Activated naive CD8-positive, alpha-beta T cell treated with anti-CD3 and anti-CD28 coated beads, Interleukin-2, amount 50 U/mL, for 24 hours (primary cell): ENCODE measurements at regions not wholly inside any gene's neighbourhood (a gene's known extent, or its start where the extent isn't known, plus 50 kb on each side); places are given as distances from the start of the nearest gene placed in this dataset.
A peak's percentile ranks its signal among the peaks of the same experiment; 100 is the strongest.

ENCODE experiments used
- ATAC-seq: fragments of 150-1000 bp; cut with Tn5 transposase; one replicate; pipeline ENCODE4 v1.10.0; 2021
- DNase-seq: peaks from one replicate; pipeline ENCODE4 v3.0.0; 2021
- H3K27ac Mint-ChIP-seq: one replicate; pipeline ENCODE4 v1.8.0; 2021; ENCODE audit warnings: mild to moderate bottlenecking, mixed read lengths
- H3K27me3 Mint-ChIP-seq: one replicate; pipeline ENCODE4 v1.8.0; 2021; ENCODE audit warnings: mixed read lengths
- H3K36me3 Mint-ChIP-seq: one replicate; pipeline ENCODE4 v1.8.0; 2021; ENCODE audit warnings: low read depth, mixed read lengths
- H3K4me1 Mint-ChIP-seq: one replicate; pipeline ENCODE4 v1.8.0; 2021; ENCODE audit warnings: mixed read lengths
- H3K4me3 Mint-ChIP-seq: one replicate; pipeline ENCODE4 v1.8.0; 2021; ENCODE audit warnings: mild to moderate bottlenecking, moderate library complexity, mixed read lengths
- H3K9me3 Mint-ChIP-seq: one replicate; pipeline ENCODE4 v1.8.0; 2021; ENCODE audit warnings: mixed read lengths

DNA sequence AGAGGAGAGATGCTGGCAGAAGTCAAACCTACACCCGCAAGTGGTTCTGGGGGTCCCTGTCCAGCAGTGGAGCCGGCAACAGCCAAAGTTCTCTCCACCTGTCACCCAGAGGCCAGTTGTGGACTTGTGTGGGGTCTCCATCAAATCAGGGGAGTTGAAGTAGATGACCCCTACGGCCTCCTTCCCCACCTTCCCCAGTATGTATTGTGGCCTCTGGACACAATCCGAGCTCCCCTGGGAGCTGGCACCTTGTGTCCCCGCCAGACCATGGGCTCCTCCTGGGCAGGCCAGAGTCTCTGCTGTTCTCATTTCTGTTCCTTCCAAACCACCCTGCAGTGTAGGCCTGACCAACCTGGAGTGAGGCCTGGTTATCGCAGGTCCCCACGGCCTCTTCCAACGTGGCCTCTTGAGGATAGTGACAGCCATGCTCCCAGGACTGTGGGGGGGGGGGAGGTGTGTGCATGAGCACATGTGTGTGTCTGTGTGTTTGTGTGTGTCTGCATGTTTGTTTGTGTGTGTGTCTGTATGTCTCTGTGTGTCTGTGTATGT is 246.4 kb downstream of the MATN1 start:
- no peak for DNase-seq
- H3K4me1 Mint-ChIP-seq: no peaks in the 10 kb centered on the region
- H3K9me3 Mint-ChIP-seq: peaks cover 14% of the 10 kb centered on the region
- peak; percentile 5 for ATAC-seq
- peaks cover 3% of the 10 kb centered on the region for H3K36me3 Mint-ChIP-seq
- H3K27me3 Mint-ChIP-seq: peaks cover 7% of the 10 kb centered on the region
- no peak overlapping the region for H3K4me3 Mint-ChIP-seq
- no peak overlapping the region for H3K27ac Mint-ChIP-seq

DNA sequence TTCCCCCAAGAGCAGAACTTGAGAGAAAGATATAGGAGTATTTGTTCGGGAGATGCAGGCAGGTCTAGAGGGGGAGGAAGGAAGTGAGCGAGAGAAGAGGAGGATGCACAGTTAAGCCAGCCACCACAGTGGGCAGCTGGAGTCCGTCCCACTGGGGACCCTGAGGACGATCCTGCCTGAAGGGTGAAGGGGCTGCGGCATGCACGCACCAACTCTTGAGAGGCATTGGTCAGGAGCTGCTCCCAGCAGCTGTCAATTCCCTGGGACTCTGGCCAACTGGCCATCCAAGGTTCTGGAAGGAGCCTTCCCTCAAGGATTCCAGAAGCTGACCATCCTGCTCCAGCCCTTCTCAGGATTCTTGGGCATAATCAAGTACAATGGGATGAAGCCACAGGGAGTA is 246.9 kb downstream of the MATN1 start:
- H3K27ac Mint-ChIP-seq: no peak overlapping the region
- peaks cover 9% of the 10 kb centered on the region for H3K9me3 Mint-ChIP-seq
- no peak for DNase-seq
- no peak for ATAC-seq
- H3K27me3 Mint-ChIP-seq: peaks cover 7% of the 10 kb centered on the region
- no peaks in the 10 kb centered on the region for H3K4me1 Mint-ChIP-seq
- H3K36me3 Mint-ChIP-seq: peaks cover 3% of the 10 kb centered on the region
- no peak overlapping the region for H3K4me3 Mint-ChIP-seq

DNA sequence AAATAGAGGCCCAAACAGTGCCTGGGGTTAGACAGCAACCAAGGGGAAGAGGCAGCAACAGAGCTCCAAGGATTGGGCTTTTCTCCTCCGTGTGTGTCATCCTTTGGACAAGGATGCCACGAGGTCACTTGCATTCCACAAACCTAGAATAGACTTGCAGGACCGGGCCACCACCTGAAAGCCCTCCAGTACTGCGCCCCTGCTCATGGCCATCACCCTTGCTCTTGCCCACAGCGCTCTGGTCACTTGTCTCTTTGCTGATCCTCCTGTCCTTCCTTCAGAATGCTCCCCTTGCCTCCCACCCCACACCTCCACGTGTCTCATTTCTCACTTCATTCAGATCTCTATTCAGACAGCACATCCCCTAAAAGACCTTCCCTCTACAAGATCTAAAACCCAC is 247.4 kb downstream of the MATN1 start:
- DNase-seq: no peak

DNA sequence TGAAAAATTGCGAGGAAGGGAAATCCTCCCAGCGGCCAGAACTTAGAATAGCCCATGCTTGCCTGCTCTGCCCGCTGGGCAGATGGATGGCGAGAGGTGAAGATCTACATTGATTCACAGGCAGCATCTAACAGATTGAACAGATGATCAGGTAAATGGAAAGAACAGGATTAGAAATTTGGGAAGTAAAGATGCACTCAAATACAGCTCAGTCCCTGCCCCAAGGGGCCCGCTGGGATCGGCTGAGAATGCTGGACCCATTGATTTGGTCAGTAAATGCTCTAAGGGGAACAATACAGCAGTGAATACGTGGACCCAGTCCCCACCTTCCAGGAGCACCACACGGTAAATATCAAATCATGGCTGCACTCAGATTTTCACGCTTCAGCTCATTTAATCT is 248.2 kb downstream of the MATN1 start:
- Mint-ChIP-seq H3K4me1 (no peaks in the 10 kb centered on the region), H3K9me3 (no peaks in the 10 kb centered on the region), H3K27me3 (peaks cover 3% of the 10 kb centered on the region), H3K27ac (no peak overlapping the region), H3K4me3 (no peak overlapping the region), H3K36me3 (no peaks in the 10 kb centered on the region)
- ATAC-seq: no peak
- DNase-seq: no peak

More for the DNA sequence above, 247.4 kb downstream of the MATN1 start:
- peaks cover 3% of the 10 kb centered on the region for H3K36me3 Mint-ChIP-seq
- no peaks in the 10 kb centered on the region for H3K4me1 Mint-ChIP-seq
- H3K4me3 Mint-ChIP-seq: no peak overlapping the region
- peaks cover 7% of the 10 kb centered on the region for H3K27me3 Mint-ChIP-seq
- no peak for ATAC-seq
- H3K9me3 Mint-ChIP-seq: peaks cover 5% of the 10 kb centered on the region
- no peak overlapping the region for H3K27ac Mint-ChIP-seq

DNA sequence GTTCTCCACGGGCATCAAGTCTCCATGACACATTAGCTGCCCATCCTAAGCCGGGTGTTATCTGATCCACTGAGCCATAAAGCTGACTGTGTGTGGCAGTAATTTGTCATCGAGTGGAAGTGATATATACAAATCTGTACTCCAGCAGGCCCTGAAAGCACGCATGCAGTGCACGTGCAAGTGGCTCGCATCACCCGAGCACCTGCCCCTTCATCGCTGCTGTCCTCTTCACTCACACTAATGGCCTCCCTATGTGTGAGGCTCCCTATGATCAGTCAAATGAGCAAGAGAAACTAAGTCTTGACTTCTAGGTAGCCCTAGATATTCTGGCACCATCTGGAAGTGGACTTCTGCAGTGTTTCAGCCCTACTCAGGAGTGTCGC is 248.6 kb downstream of the MATN1 start:
- Mint-ChIP-seq H3K4me1 (no peaks in the 10 kb centered on the region), H3K4me3 (no peak overlapping the region), H3K9me3 (no peaks in the 10 kb centered on the region), H3K36me3 (no peaks in the 10 kb centered on the region), H3K27me3 (peaks cover 3% of the 10 kb centered on the region), H3K27ac (no peak overlapping the region)
- ATAC-seq (no peak), DNase-seq (no peak)

DNA sequence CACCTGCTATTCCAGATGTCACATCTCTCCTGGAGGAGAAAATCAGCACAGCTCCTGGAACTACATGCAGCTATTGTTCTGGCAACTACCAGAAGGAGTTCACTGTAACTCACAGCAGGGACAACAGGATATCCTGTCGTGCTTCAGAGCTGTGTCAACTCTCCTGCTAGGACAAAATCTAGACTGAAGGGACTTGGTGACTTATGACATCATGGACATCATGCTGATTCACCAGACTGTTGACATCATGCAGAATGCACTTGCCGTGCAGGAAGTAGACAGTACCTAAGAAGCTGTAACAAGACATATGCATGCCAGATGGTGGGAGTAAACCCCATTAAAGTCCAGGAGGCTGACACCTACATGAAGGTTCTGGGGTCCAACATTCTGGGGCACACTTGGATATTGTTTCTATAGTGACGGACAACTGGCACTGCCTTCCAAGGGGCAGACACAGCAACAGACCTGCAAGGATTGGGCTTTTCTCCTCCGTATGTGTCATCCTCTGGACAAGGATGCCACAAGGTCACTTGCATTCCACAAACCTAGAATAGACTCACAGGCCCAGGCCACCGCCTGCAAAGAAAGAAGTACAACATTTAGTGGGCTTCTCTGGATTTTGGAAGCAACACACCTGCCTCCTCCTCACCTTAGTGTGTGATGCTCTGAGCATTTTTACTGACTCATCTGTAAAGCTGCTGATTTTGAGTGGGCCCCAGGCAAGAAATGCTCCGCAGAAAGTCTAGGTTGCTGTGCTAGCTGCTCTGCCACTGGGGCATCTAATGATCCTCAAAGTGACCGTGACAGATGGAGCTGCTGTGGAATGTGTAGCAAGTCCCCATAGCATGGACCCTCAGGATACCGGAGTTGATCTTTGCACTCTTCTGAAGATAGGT is 249.2 kb downstream of the MATN1 start:
- Mint-ChIP-seq H3K9me3 (no peaks in the 10 kb centered on the region), H3K4me1 (no peaks in the 10 kb centered on the region), H3K27me3 (peaks cover 3% of the 10 kb centered on the region)

DNA sequence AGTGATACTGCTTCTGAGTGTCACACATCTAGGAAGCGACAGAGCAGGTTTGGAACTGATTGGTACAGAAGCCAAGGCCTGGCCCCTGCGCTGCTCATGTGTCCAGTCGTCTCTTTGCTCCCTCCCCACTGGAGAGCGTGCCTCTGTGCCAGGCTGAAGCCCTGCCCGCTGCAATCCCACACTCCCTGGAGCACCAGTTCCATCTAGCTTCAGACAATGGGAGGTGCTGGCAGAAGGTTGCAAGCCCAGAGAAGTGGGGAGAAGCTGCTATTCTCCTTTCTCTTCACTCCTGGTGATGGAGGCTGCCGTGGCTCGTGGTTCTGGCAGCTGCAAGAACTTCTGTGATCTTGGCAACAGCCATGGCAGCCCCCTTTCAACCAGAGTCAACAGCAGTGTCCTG is 250.9 kb downstream of the MATN1 start:
- no peak for ATAC-seq
- H3K27ac Mint-ChIP-seq: no peak overlapping the region
- no peak overlapping the region for H3K4me3 Mint-ChIP-seq
- no peak for DNase-seq
- H3K27me3 Mint-ChIP-seq: peaks cover 8% of the 10 kb centered on the region
- H3K9me3 Mint-ChIP-seq: no peaks in the 10 kb centered on the region
- H3K4me1 Mint-ChIP-seq: no peaks in the 10 kb centered on the region
- H3K36me3 Mint-ChIP-seq: no peaks in the 10 kb centered on the region

More for the DNA sequence above, 249.2 kb downstream of the MATN1 start:
- no peak overlapping the region for H3K4me3 Mint-ChIP-seq
- ATAC-seq (no peak), DNase-seq (no peak)
- no peaks in the 10 kb centered on the region for H3K36me3 Mint-ChIP-seq
- H3K27ac Mint-ChIP-seq: no peak overlapping the region

DNA sequence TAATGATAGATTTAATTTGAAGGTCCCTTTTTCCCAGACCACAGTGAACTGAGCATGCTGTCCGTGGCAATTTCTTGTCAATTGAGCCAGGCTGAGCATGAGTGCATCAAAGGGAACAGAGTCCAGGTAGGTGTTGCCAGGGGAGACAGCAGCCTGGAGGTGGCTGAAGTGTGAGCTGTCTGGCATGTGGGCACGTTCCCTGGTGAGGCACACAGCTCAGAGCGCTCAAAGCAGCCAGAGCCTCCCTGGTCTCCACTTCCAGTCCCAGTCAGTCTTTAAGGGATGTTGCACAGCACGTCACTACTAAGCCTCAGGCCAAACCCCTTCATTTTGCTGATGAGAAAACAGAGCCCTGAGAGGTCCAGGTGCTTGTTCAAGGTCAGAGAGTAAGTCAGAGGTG is 251.4 kb downstream of the MATN1 start:
- Mint-ChIP-seq H3K9me3 (no peaks in the 10 kb centered on the region), H3K4me3 (no peak overlapping the region), H3K27me3 (peaks cover 6% of the 10 kb centered on the region), H3K36me3 (no peaks in the 10 kb centered on the region), H3K27ac (no peak overlapping the region), H3K4me1 (no peaks in the 10 kb centered on the region)
- no peak for ATAC-seq
- no peak for DNase-seq

DNA sequence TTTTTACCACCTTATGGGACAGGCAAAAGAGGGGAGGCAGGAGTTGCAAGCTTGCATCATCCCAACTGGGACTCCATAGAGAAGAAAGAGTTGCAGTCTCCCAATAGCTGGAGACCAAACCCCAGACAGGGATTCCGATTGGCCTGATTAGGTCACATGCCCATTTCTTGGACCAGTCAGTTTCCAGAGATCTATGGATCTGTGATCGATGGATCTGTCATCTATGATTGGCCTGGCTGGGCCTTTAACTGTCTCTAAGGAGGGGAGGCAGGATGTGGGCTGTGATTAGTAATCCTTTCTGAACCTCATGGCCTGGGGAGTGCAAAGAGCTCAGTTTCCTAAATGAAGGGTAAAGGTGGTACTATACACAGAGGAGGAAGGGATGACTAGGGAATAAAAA is 252.1 kb downstream of the MATN1 start:
- Mint-ChIP-seq H3K27me3 (peaks cover 6% of the 10 kb centered on the region), H3K9me3 (no peaks in the 10 kb centered on the region), H3K27ac (no peak overlapping the region), H3K36me3 (no peaks in the 10 kb centered on the region), H3K4me1 (no peaks in the 10 kb centered on the region), H3K4me3 (no peak overlapping the region)
- no peak for DNase-seq
- ATAC-seq: peak; percentile 50

DNA sequence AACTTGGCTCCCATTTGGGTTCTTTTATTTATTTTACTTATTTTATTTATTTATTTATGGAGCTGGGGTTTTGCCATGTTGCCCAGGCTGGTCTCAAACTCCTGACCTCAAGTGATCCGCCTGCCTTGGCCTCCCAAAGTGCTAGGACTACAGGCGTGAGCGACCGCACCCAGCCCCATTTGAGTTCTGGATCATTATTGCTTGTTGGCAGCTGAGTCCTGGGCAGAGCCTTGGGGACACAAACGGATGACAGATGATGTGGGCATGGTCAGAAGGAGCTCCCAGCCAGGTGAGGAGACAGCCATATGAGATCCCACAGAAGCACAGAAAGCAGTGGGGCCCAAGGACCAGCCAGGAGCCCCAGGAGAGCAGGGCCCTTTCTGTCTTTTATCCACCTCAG is 254.0 kb downstream of the MATN1 start:
- no peak overlapping the region for H3K27ac Mint-ChIP-seq
- H3K4me1 Mint-ChIP-seq: no peaks in the 10 kb centered on the region
- no peaks in the 10 kb centered on the region for H3K9me3 Mint-ChIP-seq
- H3K36me3 Mint-ChIP-seq: no peaks in the 10 kb centered on the region
- H3K27me3 Mint-ChIP-seq: peaks cover 4% of the 10 kb centered on the region
- no peak for ATAC-seq
- DNase-seq: no peak
- no peak overlapping the region for H3K4me3 Mint-ChIP-seq

DNA sequence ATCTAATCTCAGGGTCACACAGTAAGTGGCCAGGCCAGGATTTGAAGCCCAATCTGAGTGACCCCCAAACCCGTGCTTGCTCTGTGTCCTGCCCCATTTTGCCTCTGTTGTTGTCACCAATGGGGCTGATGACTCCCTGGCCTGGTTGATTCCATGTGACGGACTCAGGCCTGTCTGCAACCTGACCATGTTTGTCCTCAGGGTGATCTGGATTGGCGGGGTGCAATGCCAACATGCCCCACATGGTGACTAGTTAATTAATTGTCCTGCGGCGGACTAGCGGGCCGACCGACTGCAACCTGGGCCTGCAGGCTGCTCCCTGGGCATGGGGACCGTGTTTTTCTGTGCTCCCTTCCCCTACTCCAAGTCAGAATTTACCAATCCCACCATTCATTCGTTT is 256.3 kb downstream of the MATN1 start:
- no peaks in the 10 kb centered on the region for H3K4me1 Mint-ChIP-seq
- peaks cover 4% of the 10 kb centered on the region for H3K27me3 Mint-ChIP-seq
- no peak overlapping the region for H3K27ac Mint-ChIP-seq
- no peak for ATAC-seq
- no peaks in the 10 kb centered on the region for H3K9me3 Mint-ChIP-seq
- no peak overlapping the region for H3K4me3 Mint-ChIP-seq
- no peak for DNase-seq
- H3K36me3 Mint-ChIP-seq: no peaks in the 10 kb centered on the region

DNA sequence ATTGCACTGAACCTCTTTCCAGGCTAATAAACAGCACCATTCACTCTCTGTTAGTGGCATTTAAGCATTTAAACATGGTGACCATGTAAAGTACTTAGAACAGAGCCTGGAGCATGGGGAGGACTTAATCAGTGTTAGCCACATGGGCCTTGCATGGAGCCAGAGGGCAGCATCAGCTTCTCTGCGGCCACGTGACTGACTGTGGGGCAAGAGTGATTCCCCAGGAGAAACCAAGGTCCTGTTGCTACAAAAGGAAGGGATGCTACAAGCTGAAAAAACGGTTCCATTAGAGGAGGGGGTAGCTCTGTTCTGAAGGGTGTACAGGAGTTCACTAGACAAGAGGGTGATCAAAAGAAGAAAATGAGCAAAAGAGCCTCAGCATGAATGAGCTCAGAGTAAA is 256.8 kb downstream of the MATN1 start:
- no peak overlapping the region for H3K4me3 Mint-ChIP-seq
- no peak overlapping the region for H3K27ac Mint-ChIP-seq
- H3K9me3 Mint-ChIP-seq: no peaks in the 10 kb centered on the region
- no peak for DNase-seq
- H3K4me1 Mint-ChIP-seq: no peaks in the 10 kb centered on the region
- no peak for ATAC-seq
- H3K27me3 Mint-ChIP-seq: peaks cover 4% of the 10 kb centered on the region
- H3K36me3 Mint-ChIP-seq: no peaks in the 10 kb centered on the region

DNA sequence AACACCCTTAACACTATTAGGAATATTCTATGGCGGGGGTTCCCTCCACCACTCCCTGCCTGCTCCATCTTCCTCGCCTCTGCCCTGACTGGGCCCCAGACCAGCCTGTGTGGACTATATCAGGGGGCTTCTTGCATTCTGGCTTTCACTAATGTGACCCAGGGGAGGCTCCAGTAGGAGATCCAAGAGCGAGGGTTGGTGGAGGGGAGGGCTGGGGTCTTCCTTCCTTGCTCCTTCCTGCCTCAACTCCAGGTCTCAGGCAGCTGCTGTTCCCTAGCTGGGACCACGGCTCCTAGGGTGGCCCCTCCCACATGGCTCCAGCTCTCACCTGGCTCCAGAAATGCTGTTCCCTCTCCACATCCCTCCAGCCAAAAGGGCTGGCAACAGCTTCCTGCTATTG is 257.4 kb downstream of the MATN1 start:
- Mint-ChIP-seq H3K27ac (no peak overlapping the region), H3K9me3 (no peaks in the 10 kb centered on the region), H3K36me3 (no peaks in the 10 kb centered on the region), H3K27me3 (peaks cover 4% of the 10 kb centered on the region), H3K4me1 (no peaks in the 10 kb centered on the region), H3K4me3 (no peak overlapping the region)
- DNase-seq (no peak), ATAC-seq (no peak)

DNA sequence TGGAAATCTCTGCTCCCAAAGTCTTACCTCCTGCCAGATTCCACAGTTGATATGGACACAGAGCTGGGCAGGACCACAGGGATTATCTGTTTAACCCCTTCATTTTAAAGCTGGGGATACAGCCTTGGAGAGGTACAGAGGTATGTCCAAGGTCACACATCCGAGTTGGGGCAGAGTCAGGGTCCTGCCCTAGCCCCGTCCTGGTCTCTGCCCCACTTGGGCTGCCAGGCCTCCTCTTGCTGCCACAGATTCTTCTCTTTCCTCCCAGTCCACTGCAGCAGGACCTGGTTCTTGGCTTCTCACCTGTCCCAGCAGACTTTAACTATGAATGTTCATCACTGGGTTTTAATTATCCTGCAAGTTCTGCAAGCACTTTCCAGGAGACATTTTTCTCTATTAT is 258.3 kb downstream of the MATN1 start:
- DNase-seq: no peak
- no peaks in the 10 kb centered on the region for H3K9me3 Mint-ChIP-seq
- H3K4me3 Mint-ChIP-seq: no peak overlapping the region
- ATAC-seq: no peak
- no peak overlapping the region for H3K27ac Mint-ChIP-seq
- H3K36me3 Mint-ChIP-seq: no peaks in the 10 kb centered on the region
- no peaks in the 10 kb centered on the region for H3K4me1 Mint-ChIP-seq
- peaks cover 4% of the 10 kb centered on the region for H3K27me3 Mint-ChIP-seq

DNA sequence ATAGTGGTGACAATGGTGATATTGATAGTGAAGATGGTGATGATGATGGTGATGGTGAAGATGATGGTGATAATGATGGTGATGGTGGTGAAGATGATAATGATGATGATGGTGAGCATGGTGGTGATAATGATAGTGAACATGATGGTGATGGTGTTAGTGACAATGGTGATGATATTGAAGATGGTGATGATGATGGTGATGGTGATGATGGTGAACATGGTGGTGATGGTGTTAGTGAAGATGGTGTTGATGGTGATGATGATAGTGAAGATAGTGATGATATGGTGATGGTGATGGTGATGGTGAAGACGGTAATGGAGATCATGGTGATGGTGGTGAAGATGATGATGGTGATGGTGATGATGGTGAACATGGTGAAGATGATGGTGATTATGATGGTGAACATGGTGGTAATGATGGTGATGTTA is 259.2 kb downstream of the MATN1 start:
- ATAC-seq: no peak
- DNase-seq: no peak
- Mint-ChIP-seq H3K4me3 (no peak overlapping the region), H3K36me3 (no peaks in the 10 kb centered on the region), H3K9me3 (no peaks in the 10 kb centered on the region), H3K4me1 (no peaks in the 10 kb centered on the region), H3K27me3 (peaks cover 4% of the 10 kb centered on the region), H3K27ac (no peak overlapping the region)
